AG04450 (cell line): ENCODE measurements at regions not wholly inside any gene's neighbourhood (a gene's known extent, or its start where the extent isn't known, plus 50 kb on each side); places are given as distances from the start of the nearest gene placed in this dataset.

Source experiments
- CTCF ChIA-PET: fragments of 300-600, 350-600 bp; formaldehyde crosslinking; extraction: SDS; loops from one replicate; lab custom pipeline; 2022; ENCODE audit warnings: antibody characterized with exemption, inconsistent platforms; lab: Charles Lee
- POLR2A ChIA-PET: fragments of 350-600 bp; formaldehyde crosslinking; extraction: SDS; loops from one replicate; lab custom pipeline; 2021; ENCODE audit warnings: antibody characterized with exemption, inconsistent platforms; lab: Yijun Ruan, JAX
- DNase-seq: peaks from one replicate; pipeline ENCODE4 v3.0.0-alpha.2; 2011; ENCODE audit warnings: low read depth, low spot score
- H3K27ac ChIP-seq: one replicate; pipeline ENCODE4 v1.5.1; 2012; ENCODE audit warnings: low read depth, low read length, control low read depth
- H3K27me3 ChIP-seq: one replicate; pipeline ENCODE4 v1.6.0; 2012; ENCODE audit warnings: low read length; ENCODE audit not compliant: control insufficient read depth, insufficient read depth
- H3K4me3 ChIP-seq: 2 replicates; pipeline ENCODE4 v1.5.1; 2011; ENCODE audit warnings: mild to moderate bottlenecking, low read depth, low read length, control low read depth
- H3K9me3 ChIP-seq: 2 replicates; pipeline ENCODE4 v1.5.1; 2012; ENCODE audit warnings: low read length; ENCODE audit not compliant: control insufficient read depth, insufficient read depth
- CTCF ChIP-seq: IDR thresholded peaks from 2 replicates; pipeline ENCODE4 v1.5.1; 2011; ENCODE audit warnings: low read depth, low read length, control low read depth, inconsistent platforms

- no peak for TF ChIP-seq CTCF
- H3K9me3 ChIP-seq, result no peaks in the 10 kb centered on the region; the same call in 1 of the 2 replicates
- H3K4me3 ChIP-seq, result no peak overlapping the region
- CTCF ChIA-PET, result interaction anchor here (2.5 kb wide), 1 partner anchor 9 kb away, joined by 9 read pairs; no protein-coding TSS in a partner anchor
- POLR2A ChIA-PET, result no interaction called here
- H3K27ac ChIP-seq, result no peak overlapping the region
- no peak for DNase-seq
- no peaks in the 10 kb centered on the region for H3K27me3 ChIP-seq
These were observed 373.6 kb upstream of the SGCD start for GRCh38 chr5:155953335-155953734.

GRCh38 chr5:155954701-155955445 is 372.1 kb upstream of the SGCD start:
- ChIA-PET CTCF (interaction anchor here (2.5 kb wide), 1 partner anchor 11 kb away, joined by 9 read pairs; no protein-coding TSS in a partner anchor), POLR2A (no interaction called here)
- Histone ChIP-seq H3K9me3 (no peaks in the 10 kb centered on the region; the same call in 1 of the 2 replicates), H3K27me3 (no peaks in the 10 kb centered on the region), H3K27ac (peak overlapping the region; percentile 25), H3K4me3 (no peak overlapping the region)
- peak; percentile 7 for DNase-seq
- no peak for TF ChIP-seq CTCF

GRCh38 chr5:155957884-155958283 is 369.1 kb upstream of the SGCD start:
- H3K27ac ChIP-seq, result no peak overlapping the region
- H3K4me3 ChIP-seq, result no peak overlapping the region
- ChIA-PET CTCF (no interaction called here), POLR2A (no interaction called here)
- TF ChIP-seq CTCF, result no peak
- H3K27me3 ChIP-seq, result no peaks in the 10 kb centered on the region
- H3K9me3 ChIP-seq, result no peaks in the 10 kb centered on the region; the same call in 1 of the 2 replicates
- DNase-seq, result no peak

GRCh38 chr5:155959082-155959481 is 367.9 kb upstream of the SGCD start:
- TF ChIP-seq CTCF, result no peak
- Histone ChIP-seq H3K4me3 (no peak overlapping the region), H3K9me3 (no peaks in the 10 kb centered on the region; the same call in 1 of the 2 replicates), H3K27me3 (no peaks in the 10 kb centered on the region), H3K27ac (no peak overlapping the region)
- ChIA-PET POLR2A (no interaction called here), CTCF (interaction anchor here (0.5 kb wide), 1 partner anchor 1785 kb away, joined by 5 read pairs; no protein-coding TSS in a partner anchor)
- no peak for DNase-seq

GRCh38 chr5:155960177-155960576 is 366.8 kb upstream of the SGCD start:
- no peaks in the 10 kb centered on the region for H3K27me3 ChIP-seq
- no peak for TF ChIP-seq CTCF
- H3K4me3 ChIP-seq, result no peak overlapping the region
- POLR2A ChIA-PET, result no interaction called here
- CTCF ChIA-PET, result no interaction called here
- H3K9me3 ChIP-seq, result no peaks in the 10 kb centered on the region; the same call in 1 of the 2 replicates
- DNase-seq, result no peak
- H3K27ac ChIP-seq, result no peak overlapping the region
